ENCODE measurements at regions not wholly inside any gene's neighbourhood (a gene's known extent, or its start where the extent isn't known, plus 50 kb on each side); places are given as distances from the start of the nearest gene placed in this dataset.
"Not testable (repeated sequence)": the region's sequence is repeated elsewhere in the genome, so short reads cannot be mapped to it uniquely, and the experiment has no call there.

- DNase-seq (ENCODE audit: unreplicated experiment) = no peak
- H3K9me3 Mint-ChIP-seq (ENCODE audit: unreplicated experiment) = peaks cover 6% of the 10 kb centered on the region
- intact Hi-C loops (cut with micrococcal nuclease) = no loop called here
- H3K27me3 Mint-ChIP-seq (ENCODE audit: insufficient read depth, unreplicated experiment) = peaks cover 53% of the 10 kb centered on the region
- ChIA-PET POLR2A (no interaction called here), CTCF (interaction anchor here (0.6 kb wide), 2 partner anchors 11 to 138 kb away, joined by 4 read pairs; no protein-coding TSS in a partner anchor)
- H3K27ac Mint-ChIP-seq (ENCODE audit: low read depth, unreplicated experiment) = no peak overlapping the region
- no peaks in the 10 kb centered on the region for H3K36me3 Mint-ChIP-seq (ENCODE audit: insufficient read depth, unreplicated experiment)
- BruUV-seq (replicated peaks) = no TSS peak
- TF ChIP-seq, protein P1, sequence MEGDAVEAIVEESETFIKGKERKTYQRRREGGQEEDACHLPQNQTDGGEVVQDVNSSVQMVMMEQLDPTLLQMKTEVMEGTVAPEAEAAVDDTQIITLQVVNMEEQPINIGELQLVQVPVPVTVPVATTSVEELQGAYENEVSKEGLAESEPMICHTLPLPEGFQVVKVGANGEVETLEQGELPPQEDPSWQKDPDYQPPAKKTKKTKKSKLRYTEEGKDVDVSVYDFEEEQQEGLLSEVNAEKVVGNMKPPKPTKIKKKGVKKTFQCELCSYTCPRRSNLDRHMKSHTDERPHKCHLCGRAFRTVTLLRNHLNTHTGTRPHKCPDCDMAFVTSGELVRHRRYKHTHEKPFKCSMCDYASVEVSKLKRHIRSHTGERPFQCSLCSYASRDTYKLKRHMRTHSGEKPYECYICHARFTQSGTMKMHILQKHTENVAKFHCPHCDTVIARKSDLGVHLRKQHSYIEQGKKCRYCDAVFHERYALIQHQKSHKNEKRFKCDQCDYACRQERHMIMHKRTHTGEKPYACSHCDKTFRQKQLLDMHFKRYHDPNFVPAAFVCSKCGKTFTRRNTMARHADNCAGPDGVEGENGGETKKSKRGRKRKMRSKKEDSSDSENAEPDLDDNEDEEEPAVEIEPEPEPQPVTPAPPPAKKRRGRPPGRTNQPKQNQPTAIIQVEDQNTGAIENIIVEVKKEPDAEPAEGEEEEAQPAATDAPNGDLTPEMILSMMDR (IDR thresholded peaks at IDR 0.05; ENCODE audit: unreplicated experiment) = no peak
- no peak overlapping the region for H3K4me3 Mint-ChIP-seq (ENCODE audit: unreplicated experiment)
- H3K4me1 Mint-ChIP-seq (ENCODE audit: insufficient read depth, unreplicated experiment) = no peaks in the 10 kb centered on the region
Measured at GRCh38 chr7:156376317-156376716, 264.3 kb upstream of the RNF32 start.

GRCh38 chr7:156374335-156374734 is 266.2 kb upstream of the RNF32 start:
- TF ChIP-seq, protein P1 (IDR thresholded peaks at IDR 0.05; ENCODE audit: unreplicated experiment) = no peak
- DNase-seq (ENCODE audit: unreplicated experiment) = no peak
- Mint-ChIP-seq H3K27me3 (ENCODE audit: insufficient read depth, unreplicated experiment) (peaks cover 43% of the 10 kb centered on the region), H3K4me3 (ENCODE audit: unreplicated experiment) (no peak overlapping the region), H3K4me1 (ENCODE audit: insufficient read depth, unreplicated experiment) (no peaks in the 10 kb centered on the region), H3K36me3 (ENCODE audit: insufficient read depth, unreplicated experiment) (no peaks in the 10 kb centered on the region), H3K9me3 (ENCODE audit: unreplicated experiment) (peaks cover 23% of the 10 kb centered on the region), H3K27ac (ENCODE audit: low read depth, unreplicated experiment) (no peak overlapping the region)
- no TSS peak for BruUV-seq (replicated peaks)
- ChIA-PET CTCF (no interaction called here), POLR2A (no interaction called here)
- intact Hi-C loops (cut with micrococcal nuclease) = no loop called here

DNA sequence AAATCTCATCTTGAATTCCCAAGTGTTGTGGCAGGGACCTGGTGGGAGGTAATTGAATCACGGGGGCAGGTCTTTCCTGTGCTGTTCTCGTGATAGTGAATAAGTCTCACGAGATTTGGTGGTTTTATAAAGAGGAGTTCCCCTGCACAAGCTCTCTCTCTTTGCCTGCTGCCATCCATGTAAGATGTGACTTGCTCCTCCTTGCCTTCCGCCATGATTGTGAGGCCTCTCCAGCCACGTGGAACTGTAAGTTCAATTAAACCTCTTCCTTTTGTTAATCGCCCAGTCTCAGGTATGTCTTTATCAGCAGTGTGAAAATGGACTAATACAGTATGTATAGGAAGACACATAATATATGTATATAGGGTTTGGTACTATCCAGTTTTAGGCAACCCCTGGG is 270.6 kb upstream of the RNF32 start:
- H3K4me3 Mint-ChIP-seq (ENCODE audit: unreplicated experiment) = not testable (repeated sequence)

DNA sequence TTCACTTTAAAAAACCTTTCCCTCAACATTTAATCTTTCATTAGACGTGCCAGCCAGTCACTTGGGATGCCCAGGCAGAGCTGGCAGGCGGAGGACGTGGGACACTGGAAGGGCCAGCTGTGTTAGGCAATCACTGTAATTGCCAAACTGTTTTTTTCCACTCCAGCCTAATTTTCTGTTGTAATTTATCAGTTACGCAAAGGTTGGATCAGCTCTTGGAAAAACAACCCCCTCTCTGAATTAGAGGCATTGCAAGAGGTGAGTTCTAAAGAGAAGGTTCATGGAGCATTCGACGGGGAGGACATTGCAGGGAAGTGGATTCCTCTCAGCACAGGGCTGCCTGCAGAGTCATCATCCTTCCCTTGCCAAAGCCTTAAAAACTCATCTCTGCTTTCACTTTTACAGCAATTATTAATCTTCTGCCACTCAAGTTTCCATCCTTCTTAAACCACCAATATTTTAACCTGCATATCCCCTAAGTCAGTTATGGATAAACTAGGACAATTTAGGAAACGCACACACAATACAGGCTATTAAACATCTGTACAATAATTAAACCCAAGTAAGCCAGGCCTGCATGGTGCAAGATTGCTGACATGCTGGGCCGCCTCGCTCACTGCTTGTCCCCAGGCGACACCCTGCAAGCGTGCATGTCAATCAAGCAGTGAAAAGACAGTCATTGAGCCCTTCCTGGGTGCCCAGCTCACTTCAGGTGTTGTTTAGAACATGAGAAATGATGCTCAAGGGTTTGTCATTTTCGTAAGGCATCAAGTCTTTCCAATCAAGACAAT is 272.3 kb upstream of the RNF32 start:
- Mint-ChIP-seq H3K27ac (ENCODE audit: low read depth, unreplicated experiment) (no peak overlapping the region), H3K4me3 (ENCODE audit: unreplicated experiment) (no peak overlapping the region), H3K27me3 (ENCODE audit: insufficient read depth, unreplicated experiment) (peaks cover 23% of the 10 kb centered on the region), H3K36me3 (ENCODE audit: insufficient read depth, unreplicated experiment) (no peaks in the 10 kb centered on the region), H3K4me1 (ENCODE audit: insufficient read depth, unreplicated experiment) (no peaks in the 10 kb centered on the region), H3K9me3 (ENCODE audit: unreplicated experiment) (peaks cover 23% of the 10 kb centered on the region)
- no TSS peak for BruUV-seq (replicated peaks)
- TF ChIP-seq, protein P1 (IDR thresholded peaks at IDR 0.05; ENCODE audit: unreplicated experiment) = no peak
- peak; percentile 42 for DNase-seq (ENCODE audit: unreplicated experiment)
- intact Hi-C loops (cut with micrococcal nuclease) = no loop called here
- POLR2A ChIA-PET = interaction anchor here (0.5 to 1.2 kb wide), 2 partner anchors 53 to 429 kb away, joined by 3 to 4 read pairs; no protein-coding TSS in a partner anchor
- CTCF ChIA-PET = interaction anchor here (0.5 kb wide), 1 partner anchor 201 kb away, joined by 3 read pairs; no protein-coding TSS in a partner anchor

More for the DNA sequence above, 270.6 kb upstream of the RNF32 start:
- intact Hi-C loops (cut with micrococcal nuclease); DNase-seq (ENCODE audit: unreplicated experiment); H3K36me3 Mint-ChIP-seq (ENCODE audit: insufficient read depth, unreplicated experiment); H3K27ac Mint-ChIP-seq (ENCODE audit: low read depth, unreplicated experiment); BruUV-seq (replicated peaks); H3K4me1 Mint-ChIP-seq (ENCODE audit: insufficient read depth, unreplicated experiment): not testable (repeated sequence)
- POLR2A ChIA-PET = interaction anchor here (0.5 to 0.7 kb wide), 2 partner anchors 87 to 352 kb away, joined by 3 read pairs; no protein-coding TSS in a partner anchor
- peaks cover 16% of the 10 kb centered on the region for H3K27me3 Mint-ChIP-seq (ENCODE audit: insufficient read depth, unreplicated experiment)
- peaks cover 23% of the 10 kb centered on the region for H3K9me3 Mint-ChIP-seq (ENCODE audit: unreplicated experiment)
- CTCF ChIA-PET = interaction anchor here (0.6 to 1.0 kb wide), 2 partner anchors 12 to 105 kb away, joined by 3 to 4 read pairs; no protein-coding TSS in a partner anchor

All from MCF 10A (cell line).